ENCODE measurements at regions not wholly inside any gene's neighbourhood (a gene's known extent, or its start where the extent isn't known, plus 50 kb on each side); places are given as distances from the start of the nearest gene placed in this dataset.

GRCh38 chr1:99554727-99555126 lies 91.2 kb upstream of the PALMD start:
- Histone ChIP-seq H3K4me1 (replicated peaks in 1 of 4; ENCODE audit: control insufficient read depth in 3 of 4, insufficient read depth in 4 of 4, low read length in 3 of 4) (no peaks in the 10 kb centered on the region), H2AFZ (ENCODE audit: low read length) (no peak overlapping the region), H3K79me2 (ENCODE audit: control insufficient read depth in 1 of 2, insufficient read depth in 2 of 2, low read length in 2 of 2) (no peaks in the 10 kb centered on the region), H3K23me2 (ENCODE audit: low read depth, low read length) (no peaks in the 10 kb centered on the region), H2BK12ac (ENCODE audit: low read depth, low read length) (no peak overlapping the region), H3K4me3 (ENCODE audit: extremely low read depth in 1 of 4, insufficient read depth in 2 of 4, low read depth in 3 of 4, low read length in 4 of 4) (no peak overlapping the region), H2AK5ac (ENCODE audit: low read depth, low read length) (no peak overlapping the region), H3K9ac (replicated peaks in 1 of 4; ENCODE audit: extremely low read depth in 1 of 4, low read depth in 3 of 4, low read length in 3 of 4) (no peak overlapping the region), H3K36me3 (ENCODE audit: control insufficient read depth in 2 of 4, insufficient read depth in 4 of 4, low read length in 3 of 4) (no peaks in the 10 kb centered on the region), H4K20me1 (replicated peaks in 1 of 2; ENCODE audit: control insufficient read depth in 1 of 2, insufficient read depth in 2 of 2, low read length in 2 of 2) (no peaks in the 10 kb centered on the region), H3K14ac (ENCODE audit: insufficient read length) (no peak overlapping the region), H2BK120ac (replicated peaks; ENCODE audit: low read depth, low read length) (no peak overlapping the region), H3K9me3 (ENCODE audit: insufficient read depth in 2 of 2, low read depth in 1 of 2, low read length in 1 of 2) (no peaks in the 10 kb centered on the region), H2BK5ac (ENCODE audit: low read depth, low read length) (no peak overlapping the region), H3K18ac (ENCODE audit: extremely low read depth, low read length) (no peak overlapping the region), H3K4ac (replicated peaks; ENCODE audit: insufficient read length, low read depth, low read length) (no peak overlapping the region), H3K4me2 (ENCODE audit: insufficient read depth in 1 of 2, low read depth in 2 of 2, low read length in 2 of 2) (no peak overlapping the region), H4K5ac (ENCODE audit: insufficient read length, low read depth, low read length) (no peak overlapping the region), H3K79me1 (ENCODE audit: low read depth, low read length) (no peaks in the 10 kb centered on the region), H4K8ac (ENCODE audit: extremely low read depth, insufficient read depth, low read length) (no peak overlapping the region), H4K91ac (replicated peaks; ENCODE audit: insufficient read length, low read length) (no peak overlapping the region), H3K27me3 (replicated peaks in 1 of 4; ENCODE audit: control insufficient read depth in 3 of 4, extremely low read depth in 1 of 4, insufficient read depth in 3 of 4, low read length in 3 of 4) (no peaks in the 10 kb centered on the region), H3K27ac (ENCODE audit: low read depth, low read length) (no peak overlapping the region), H2BK15ac (ENCODE audit: low read length) (no peak overlapping the region), H3K56ac (replicated peaks; ENCODE audit: insufficient read length, low read depth, low read length) (no peak overlapping the region), H3K23ac (ENCODE audit: insufficient read length) (no peak overlapping the region), H2BK20ac (ENCODE audit: low read length) (no peak overlapping the region)
- DNase-seq (ENCODE audit: low read depth in 1 of 2, low spot score in 2 of 2) = no peak
- TF ChIP-seq TAF1 (IDR thresholded peaks at IDR 0.05; ENCODE audit: low read depth, low read length) (no peak), GABPA (IDR thresholded peaks at IDR 0.05; ENCODE audit: borderline replicate concordance, insufficient read depth, low read length) (no peak), EGR1 (IDR thresholded peaks at IDR 0.05; ENCODE audit: borderline replicate concordance, low read depth, low read length) (no peak), NRF1 (IDR thresholded peaks at IDR 0.05; ENCODE audit: low read depth, low read length) (no peak), PHF8 (conservative IDR thresholded peaks at IDR 0.05; ENCODE audit: low read depth, low read length) (no peak)
- CTCF ChIA-PET (ENCODE audit: partially characterized antibody) = no interaction called here
- WGBS, 2 experiments (ENCODE audit: extremely low coverage in 1 of 2, insufficient coverage in 1 of 2, insufficient read length in 1 of 2, insufficient replicate concordance in 2 of 2, low coverage in 1 of 2, low lambda C conversion rate in 2 of 2, missing lambda C conversion rate in 1 of 2) = 91% methylated on average over 2 of the region's 2 CpGs; no CpG with 5 or more reads in 1 of the 2 experiments
- POLR2A ChIA-PET (ENCODE audit: partially characterized antibody) = no interaction called here
- FAIRE-seq = no peak
